H1 (cell line): ENCODE measurements at regions not wholly inside any gene's neighbourhood (a gene's known extent, or its start where the extent isn't known, plus 50 kb on each side); places are given as distances from the start of the nearest gene placed in this dataset.

ENCODE experiments used
- CTCF ChIA-PET: fragments of 300-600 bp; sonication (Branson Sonifier 250); formaldehyde crosslinking; loops from one replicate; lab custom pipeline; 2021; ENCODE audit not compliant: partially characterized antibody; lab: Charles Lee
- POLR2A ChIA-PET: fragments of 300-600 bp; sonication (Branson Sonifier 250); formaldehyde crosslinking; loops from one replicate; lab custom pipeline; 2021; ENCODE audit warnings: inconsistent platforms; ENCODE audit not compliant: partially characterized antibody; lab: Charles Lee
- DNase-seq, 2 experiments: peaks; one replicate each; pipeline versions ENCODE4 v3.0.0 to v3.0.0-alpha.2; 2010 to 2022; ENCODE audit warnings: low spot score in 2 of 2, low read depth in 1 of 2, mixed read lengths in 1 of 2
- FAIRE-seq: peaks from 2 replicates; lab custom pipeline; 2011; peaks lifted over from hg19 to GRCh38; lab: Jason Lieb, UNC
- H2AFZ ChIP-seq: 2 replicates; pipeline ENCODE4 v1.8.1; 2012; ENCODE audit warnings: low read length, inconsistent platforms
- H2AK5ac ChIP-seq: 2 replicates; pipeline ENCODE4 v1.6.1; 2013; ENCODE audit warnings: low read depth, low read length
- H2BK120ac ChIP-seq: replicated peaks from 2 replicates; pipeline ENCODE3; 2013; ENCODE audit warnings: low read depth, low read length, inconsistent platforms
- H2BK12ac ChIP-seq: 2 replicates; pipeline ENCODE4 v1.6.1; 2013; ENCODE audit warnings: low read depth, low read length
- H2BK15ac ChIP-seq: 2 replicates; pipeline ENCODE4 v1.6.1; 2013; ENCODE audit warnings: low read length
- H2BK20ac ChIP-seq: 2 replicates; pipeline ENCODE4 v1.6.1; 2013; ENCODE audit warnings: low read length
- H2BK5ac ChIP-seq: 2 replicates; pipeline ENCODE4 v1.6.1; 2013; ENCODE audit warnings: low read depth, low read length
- H3K14ac ChIP-seq: 2 replicates; pipeline ENCODE4 v1.6.1; 2013; ENCODE audit warnings: inconsistent platforms; ENCODE audit not compliant: insufficient read length
- H3K18ac ChIP-seq: 2 replicates; pipeline ENCODE4 v1.6.1; 2013; ENCODE audit warnings: low read length; ENCODE audit errors: extremely low read depth
- H3K23ac ChIP-seq: 2 replicates; pipeline ENCODE4 v1.6.1; 2013; ENCODE audit warnings: inconsistent platforms; ENCODE audit not compliant: insufficient read length
- H3K23me2 ChIP-seq: 2 replicates; pipeline ENCODE4 v1.6.1; 2013; ENCODE audit warnings: low read depth, low read length
- H3K27ac ChIP-seq: 2 replicates; pipeline ENCODE4 v1.6.1; 2011; ENCODE audit warnings: low read depth, low read length, inconsistent platforms
- H3K27me3 ChIP-seq, 4 experiments: replicated peaks in 1 of 4; 1 replicate in 1 of 4; 2 replicates in 3 of 4; pipeline versions ENCODE4 v1.6.1 to v1.8.1; 2011 to 2013; ENCODE audit warnings: low read length in 3 of 4, mild to moderate bottlenecking in 3 of 4, inconsistent platforms in 2 of 4, mixed read lengths in 2 of 4, moderate library complexity in 1 of 4; ENCODE audit not compliant: control insufficient read depth in 3 of 4, insufficient read depth in 3 of 4; ENCODE audit errors: extremely low read depth in 1 of 4
- H3K36me3 ChIP-seq, 4 experiments: 2 replicates each; pipeline versions ENCODE4 v1.6.1 to v1.8.1; 2011 to 2013; ENCODE audit warnings: mild to moderate bottlenecking in 4 of 4, low read length in 3 of 4, moderate library complexity in 2 of 4, control low read depth in 1 of 4, inconsistent platforms in 1 of 4; ENCODE audit not compliant: insufficient read depth in 4 of 4, control insufficient read depth in 2 of 4
- H3K4ac ChIP-seq: replicated peaks from 2 replicates; pipeline ENCODE3; 2013; ENCODE audit warnings: low read length, low read depth, mixed read lengths, inconsistent platforms; ENCODE audit not compliant: insufficient read length
- H3K4me1 ChIP-seq, 4 experiments: replicated peaks in 1 of 4; 1 replicate in 1 of 4; 2 replicates in 3 of 4; pipeline versions ENCODE4 v1.6.1 to v1.8.1; 2011 to 2013; ENCODE audit warnings: low read length in 3 of 4, inconsistent platforms in 2 of 4, mixed read lengths in 1 of 4; ENCODE audit not compliant: insufficient read depth in 4 of 4, control insufficient read depth in 3 of 4
- H3K4me2 ChIP-seq, 2 experiments: 2 replicates each; pipeline versions ENCODE4 v1.6.1 to v1.8.1; 2011 to 2013; ENCODE audit warnings: low read depth in 2 of 2, low read length in 2 of 2, control low read depth in 1 of 2, inconsistent platforms in 1 of 2, mild to moderate bottlenecking in 1 of 2; ENCODE audit not compliant: insufficient read depth in 1 of 2
- H3K4me3 ChIP-seq, 4 experiments: fragments of 200-600, 300-600 bp in 1 of 4; sonication (generic), shearing (Covaris generic), sonication (Bioruptor Twin) in 1 of 4; 2 replicates each; pipeline versions ENCODE4 v1.5.1 to v1.8.1; 2011 to 2016; ENCODE audit warnings: low read length in 4 of 4, low read depth in 3 of 4, control low read depth in 2 of 4, inconsistent platforms in 2 of 4, mild to moderate bottlenecking in 2 of 4, mixed read lengths in 1 of 4, moderate library complexity in 1 of 4; ENCODE audit not compliant: insufficient read depth in 2 of 4; ENCODE audit errors: extremely low read depth in 1 of 4
- H3K56ac ChIP-seq: replicated peaks from 2 replicates; pipeline ENCODE3; 2013; ENCODE audit warnings: low read depth, mild to moderate bottlenecking, mixed read lengths, low read length, inconsistent platforms; ENCODE audit not compliant: insufficient read length
- H3K79me1 ChIP-seq: 2 replicates; pipeline ENCODE4 v1.6.1; 2013; ENCODE audit warnings: low read depth, low read length, control low read depth
- H3K79me2 ChIP-seq, 2 experiments: 2 replicates each; pipeline versions ENCODE4 v1.6.1 to v1.8.1; 2012 to 2013; ENCODE audit warnings: low read length in 2 of 2, mild to moderate bottlenecking in 2 of 2, inconsistent platforms in 1 of 2; ENCODE audit not compliant: insufficient read depth in 2 of 2, control insufficient read depth in 1 of 2
- H3K9ac ChIP-seq, 4 experiments: replicated peaks in 1 of 4; 1 replicate in 1 of 4; 2 replicates in 3 of 4; pipeline versions ENCODE4 v1.6.1 to v1.8.1; 2011 to 2013; ENCODE audit warnings: low read depth in 3 of 4, low read length in 3 of 4, control low read depth in 2 of 4, mild to moderate bottlenecking in 2 of 4, moderate library complexity in 2 of 4, inconsistent platforms in 1 of 4; ENCODE audit errors: extremely low read depth in 1 of 4
- H3K9me3 ChIP-seq, 2 experiments: 2 replicates each; pipeline versions ENCODE4 v1.6.1 to v1.8.1; 2012 to 2013; ENCODE audit warnings: mild to moderate bottlenecking in 2 of 2, moderate library complexity in 2 of 2, control low read depth in 1 of 2, inconsistent platforms in 1 of 2, low read depth in 1 of 2, low read length in 1 of 2, mixed read lengths in 1 of 2; ENCODE audit not compliant: insufficient read depth in 2 of 2
- H4K20me1 ChIP-seq, 2 experiments: replicated peaks in 1 of 2; 2 replicates each; pipeline versions ENCODE3 to v1.8.1; 2011 to 2013; ENCODE audit warnings: inconsistent platforms in 2 of 2, low read length in 2 of 2, mild to moderate bottlenecking in 1 of 2; ENCODE audit not compliant: insufficient read depth in 2 of 2, control insufficient read depth in 1 of 2
- H4K5ac ChIP-seq: 2 replicates; pipeline ENCODE4 v1.6.1; 2013; ENCODE audit warnings: low read length, low read depth, mixed read lengths, inconsistent platforms; ENCODE audit not compliant: insufficient read length
- H4K8ac ChIP-seq: 2 replicates; pipeline ENCODE4 v1.8.0; 2013; ENCODE audit warnings: mild to moderate bottlenecking, moderate library complexity, low read length, inconsistent platforms; ENCODE audit not compliant: insufficient read depth; ENCODE audit errors: extremely low read depth
- H4K91ac ChIP-seq: replicated peaks from 2 replicates; pipeline ENCODE3; 2013; ENCODE audit warnings: low read length, mixed read lengths, inconsistent platforms; ENCODE audit not compliant: insufficient read length
- BRCA1 ChIP-seq: IDR thresholded peaks from 2 replicates; pipeline ENCODE4 v1.6.1; 2012; ENCODE audit warnings: low read depth, low read length, improper control_type of control experiment
- CHD2 ChIP-seq: IDR thresholded peaks from 2 replicates; pipeline ENCODE4 v1.6.1; 2012; ENCODE audit warnings: low read length, improper control_type of control experiment
- CREB1 ChIP-seq: IDR thresholded peaks from 2 replicates; pipeline ENCODE4 v1.6.1; 2012; ENCODE audit warnings: inconsistent platforms
- HDAC6 ChIP-seq: IDR thresholded peaks from one replicate; pipeline ENCODE4 v1.7.1; 2012; ENCODE audit warnings: low read depth, mild to moderate bottlenecking, inconsistent platforms, low read length, moderate library complexity
- KDM4A ChIP-seq: IDR thresholded peaks from one replicate; pipeline ENCODE4 v1.7.1; 2012; ENCODE audit warnings: low read depth, mild to moderate bottlenecking, moderate library complexity, low read length, inconsistent platforms; ENCODE audit not compliant: severe bottlenecking
- KDM5A ChIP-seq: fragments of 200-600 bp; IDR thresholded peaks from 2 replicates; pipeline ENCODE4 v1.7.1; 2012; ENCODE audit warnings: mild to moderate bottlenecking, low read length, inconsistent platforms, mixed read lengths
- MAFK ChIP-seq: IDR thresholded peaks from 2 replicates; pipeline ENCODE4 v1.6.1; 2012; ENCODE audit warnings: low read depth, mild to moderate bottlenecking, improper control_type of control experiment, low read length
- RAD21 ChIP-seq, 2 experiments: IDR thresholded peaks in 1 of 2; conservative IDR thresholded peaks in 1 of 2; 2 replicates each; pipeline ENCODE4 v1.6.1; 2011; ENCODE audit warnings: low read depth in 2 of 2, low read length in 2 of 2, improper control_type of control experiment in 1 of 2, inconsistent platforms in 1 of 2, mild to moderate bottlenecking in 1 of 2, moderate library complexity in 1 of 2
- SP4 ChIP-seq: IDR thresholded peaks from 2 replicates; pipeline ENCODE4 v1.6.1; 2012; ENCODE audit warnings: low read length, inconsistent platforms
- SUZ12 ChIP-seq: fragments of 200-600 bp; sonication (generic); IDR thresholded peaks from 2 replicates; pipeline ENCODE4 v1.6.1; 2012; ENCODE audit warnings: mild to moderate bottlenecking, inconsistent platforms, low read length, moderate library complexity, mixed read lengths
- TF ChIP-seq, protein P1 (sequence below): IDR thresholded peaks from 2 replicates; pipeline ENCODE4 v1.6.1; 2012; ENCODE audit warnings: inconsistent platforms
- TF ChIP-seq, protein P2 (sequence below): IDR thresholded peaks from 2 replicates; pipeline ENCODE4 v1.6.1; 2012; ENCODE audit warnings: inconsistent platforms

DNA sequence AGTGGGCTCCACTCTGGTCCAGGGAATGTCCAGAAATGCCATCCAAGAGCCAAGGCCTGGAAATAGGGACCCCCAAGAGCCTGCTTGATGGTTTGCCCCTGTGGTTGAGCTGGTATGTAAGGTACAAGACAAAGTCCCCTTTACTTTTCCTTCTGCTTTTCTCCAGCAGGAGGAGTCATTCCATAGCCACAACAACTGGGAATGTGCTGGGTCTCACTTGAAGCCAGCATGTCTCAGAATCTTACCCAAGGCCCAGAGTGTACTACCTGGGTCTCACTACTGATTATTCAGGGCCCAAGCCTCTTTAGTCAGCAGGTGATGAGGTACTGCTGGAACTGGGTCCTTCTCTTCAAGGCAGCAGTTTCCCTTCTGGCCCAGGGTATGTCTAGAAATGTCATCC, 62.1 kb upstream of the CD55 start:
- H3K79me1 ChIP-seq, result no peaks in the 10 kb centered on the region
- H3K9me3 ChIP-seq, result peaks cover 0 to 8% of the 10 kb centered on the region in 2 experiments; a peak in 1 of 4 replicates
- 0 out of 2 replicates have a peak overlapping the region, but pooled peaks have one; percentile 28 for H4K8ac ChIP-seq
- H3K4me3 ChIP-seq, result no peak overlapping the region
- H3K23ac ChIP-seq, result no peak overlapping the region
- H3K14ac ChIP-seq, result no peak overlapping the region
- no peak overlapping the region for H3K4me2 ChIP-seq
- H3K4ac ChIP-seq, result no peak overlapping the region
- H4K91ac ChIP-seq, result no peak overlapping the region
- H3K18ac ChIP-seq, result no peak overlapping the region
- H3K56ac ChIP-seq, result no peak overlapping the region
- no peaks in the 10 kb centered on the region for H3K36me3 ChIP-seq
- H2AFZ ChIP-seq, result no peak overlapping the region; the same call in 1 of the 2 replicates
- no peak overlapping the region for H2BK5ac ChIP-seq
- ChIA-PET POLR2A (interaction anchor here (0.9 to 1.5 kb wide), 3 partner anchors 46 to 70 kb away, joined by 3 to 8 read pairs (median 3); partner anchors contain the start of gene CD55), CTCF (interaction anchor here (0.9 to 4.3 kb wide), 18 partner anchors 11 to 239 kb away, joined by 3 to 39 read pairs (median 4); partner anchors contain the start of gene C4BPA)
- no peak overlapping the region for H4K5ac ChIP-seq
- H2BK15ac ChIP-seq, result no peak overlapping the region
- H2AK5ac ChIP-seq, result no peak overlapping the region
- H2BK120ac ChIP-seq, result no peak overlapping the region
- no peak overlapping the region for H2BK20ac ChIP-seq
- H3K27me3 ChIP-seq, result no peaks in the 10 kb centered on the region
- no peaks in the 10 kb centered on the region for H3K23me2 ChIP-seq
- no peaks in the 10 kb centered on the region for H3K79me2 ChIP-seq
- DNase-seq (no peak), FAIRE-seq (peak; percentile 73)
- H4K20me1 ChIP-seq, result no peaks in the 10 kb centered on the region
- H3K4me1 ChIP-seq, result no peaks in the 10 kb centered on the region
- no peak overlapping the region for H3K27ac ChIP-seq
- H3K9ac ChIP-seq, result no peak overlapping the region
- H2BK12ac ChIP-seq, result no peak overlapping the region
- TF ChIP-seq CHD2 (no peak), RAD21 (IDR thresholded peaks at IDR 0.05 in 1 of 2, conservative IDR thresholded peaks at IDR 0.05 in 1 of 2; ENCODE audit: low read depth in 2 of 2, low read length in 2 of 2) (peak; percentile 77 to 78), SP4 (no peak), HDAC6 (no peak), SUZ12 (no peak), CREB1 (no peak), BRCA1 (no peak), KDM4A (no peak), MAFK (no peak), KDM5A (no peak)
- TF ChIP-seq, protein P1, sequence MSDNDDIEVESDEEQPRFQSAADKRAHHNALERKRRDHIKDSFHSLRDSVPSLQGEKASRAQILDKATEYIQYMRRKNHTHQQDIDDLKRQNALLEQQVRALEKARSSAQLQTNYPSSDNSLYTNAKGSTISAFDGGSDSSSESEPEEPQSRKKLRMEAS, result peak; percentile 70
- TF ChIP-seq, protein P2, sequence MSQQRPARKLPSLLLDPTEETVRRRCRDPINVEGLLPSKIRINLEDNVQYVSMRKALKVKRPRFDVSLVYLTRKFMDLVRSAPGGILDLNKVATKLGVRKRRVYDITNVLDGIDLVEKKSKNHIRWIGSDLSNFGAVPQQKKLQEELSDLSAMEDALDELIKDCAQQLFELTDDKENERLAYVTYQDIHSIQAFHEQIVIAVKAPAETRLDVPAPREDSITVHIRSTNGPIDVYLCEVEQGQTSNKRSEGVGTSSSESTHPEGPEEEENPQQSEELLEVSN, result peak; percentile 28; the same call in 1 of the 2 replicates
